ENCODE measurements at regions not wholly inside any gene's neighbourhood (a gene's known extent, or its start where the extent isn't known, plus 50 kb on each side); places are given as distances from the start of the nearest gene placed in this dataset.

DNA sequence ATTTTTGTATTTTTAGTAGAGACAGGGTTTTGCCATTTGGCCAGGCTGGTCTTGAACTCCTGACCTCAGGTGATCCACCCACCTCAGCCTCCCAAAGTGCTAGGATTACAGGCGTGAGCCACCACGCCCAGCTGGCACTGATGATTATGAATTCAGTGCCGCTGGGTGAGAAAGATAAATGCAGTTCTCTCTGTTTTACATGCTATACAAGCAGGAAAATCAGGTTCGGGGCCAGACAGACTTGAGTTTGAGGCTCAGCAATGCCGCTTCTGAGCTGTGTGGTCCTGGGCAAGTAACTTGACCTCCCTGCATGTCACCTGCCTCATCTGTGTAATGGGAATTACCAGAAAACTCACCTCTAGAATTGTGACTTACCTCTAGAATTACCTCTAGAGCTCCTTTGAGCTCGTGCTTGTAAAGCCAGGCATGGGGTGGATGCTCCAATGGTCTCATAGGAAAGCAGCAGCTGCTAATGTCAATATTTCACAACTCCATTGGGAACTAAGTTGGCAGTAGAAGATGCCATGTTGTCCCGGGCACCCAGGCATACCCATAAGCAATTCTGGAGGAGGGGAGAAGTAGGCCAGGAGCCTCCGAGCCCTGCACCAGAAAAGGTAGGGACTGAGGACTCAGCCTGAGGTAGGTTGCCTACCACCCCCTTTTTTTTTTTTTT is 119.8 kb upstream of the SLC25A33 start:
- Mint-ChIP-seq H3K27ac (no peak overlapping the region), H3K27me3 (peaks cover 63% of the 10 kb centered on the region), H3K4me3 (no peak overlapping the region), H3K9me3 (ENCODE audit: low read depth) (no peaks in the 10 kb centered on the region), H3K4me1 (peaks cover 38% of the 10 kb centered on the region), H3K36me3 (no peaks in the 10 kb centered on the region)
- no peak for ATAC-seq
- no peak for DNase-seq
- CTCF ChIA-PET: interaction anchor here (0.8 to 1.1 kb wide), 2 partner anchors 36 to 130 kb away, joined by 3 read pairs; no protein-coding TSS in a partner anchor

DNA sequence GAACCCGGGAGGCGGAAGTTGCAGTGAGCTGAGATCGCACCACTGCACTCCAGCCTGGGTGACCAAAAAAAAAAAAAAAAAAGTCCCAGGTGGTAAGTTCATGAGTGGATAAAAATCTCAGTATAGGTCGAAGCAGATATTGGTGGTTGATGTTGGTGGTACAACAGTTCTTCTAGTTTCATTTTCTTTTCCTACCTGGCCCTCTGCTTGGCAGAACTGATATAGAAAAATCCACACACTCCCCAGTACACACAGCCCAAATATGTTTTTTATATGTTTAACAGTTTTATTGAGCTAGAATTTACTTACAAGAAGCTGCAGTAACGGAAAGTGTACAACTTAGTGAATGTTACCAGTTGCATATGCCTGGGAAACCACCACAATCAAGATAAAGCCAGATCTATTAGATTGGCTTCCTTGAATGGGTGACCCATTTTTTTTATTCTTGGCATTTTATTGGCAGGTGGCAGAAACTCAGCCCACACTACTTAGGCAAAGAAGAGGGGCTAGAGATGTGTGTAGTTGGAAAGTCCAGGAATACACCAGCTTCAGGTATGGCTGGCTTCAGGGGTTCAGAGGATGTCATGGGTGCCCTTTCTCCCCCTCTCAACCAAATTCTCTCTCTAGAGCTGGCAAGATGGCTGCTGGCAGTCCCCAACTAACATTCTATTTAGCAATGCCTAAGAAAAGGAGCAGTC is 118.3 kb upstream of the SLC25A33 start:
- Mint-ChIP-seq H3K9me3 (ENCODE audit: low read depth) (no peaks in the 10 kb centered on the region), H3K27me3 (peaks cover 71% of the 10 kb centered on the region), H3K4me3 (no peak overlapping the region), H3K36me3 (no peaks in the 10 kb centered on the region), H3K4me1 (peaks cover 50% of the 10 kb centered on the region), H3K27ac (no peak overlapping the region)
- CTCF ChIA-PET: interaction anchor here (1.0 kb wide), 2 partner anchors 13 to 70 kb away, joined by 3 to 5 read pairs; no protein-coding TSS in a partner anchor
- DNase-seq (no peak), ATAC-seq (no peak)

DNA sequence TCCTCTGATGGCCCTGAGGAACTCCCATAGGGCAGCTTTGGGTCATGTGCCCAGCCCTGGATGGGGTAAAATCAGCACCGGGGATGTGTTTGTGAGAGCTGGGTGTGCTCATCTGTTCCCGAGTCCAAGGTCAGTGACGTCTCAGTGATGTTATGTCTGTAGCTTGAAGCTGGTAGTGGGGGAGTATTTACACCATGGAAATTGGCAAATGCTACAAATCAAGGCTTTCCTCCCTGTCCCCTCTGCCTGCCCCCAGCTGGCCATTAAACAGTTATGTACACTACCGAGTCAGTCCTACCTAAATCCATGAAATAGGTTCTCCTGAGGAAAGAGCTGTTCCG is 117.8 kb upstream of the SLC25A33 start:
- no peak for DNase-seq
- no peaks in the 10 kb centered on the region for H3K9me3 Mint-ChIP-seq (ENCODE audit: low read depth)
- CTCF ChIA-PET: interaction anchor here (1.0 kb wide), 2 partner anchors 12 to 69 kb away, joined by 3 to 5 read pairs; no protein-coding TSS in a partner anchor
- no peak for ATAC-seq
- H3K27ac Mint-ChIP-seq: no peak overlapping the region
- peaks cover 52% of the 10 kb centered on the region for H3K4me1 Mint-ChIP-seq
- no peaks in the 10 kb centered on the region for H3K36me3 Mint-ChIP-seq
- no peak overlapping the region for H3K4me3 Mint-ChIP-seq
- peaks cover 73% of the 10 kb centered on the region for H3K27me3 Mint-ChIP-seq

DNA sequence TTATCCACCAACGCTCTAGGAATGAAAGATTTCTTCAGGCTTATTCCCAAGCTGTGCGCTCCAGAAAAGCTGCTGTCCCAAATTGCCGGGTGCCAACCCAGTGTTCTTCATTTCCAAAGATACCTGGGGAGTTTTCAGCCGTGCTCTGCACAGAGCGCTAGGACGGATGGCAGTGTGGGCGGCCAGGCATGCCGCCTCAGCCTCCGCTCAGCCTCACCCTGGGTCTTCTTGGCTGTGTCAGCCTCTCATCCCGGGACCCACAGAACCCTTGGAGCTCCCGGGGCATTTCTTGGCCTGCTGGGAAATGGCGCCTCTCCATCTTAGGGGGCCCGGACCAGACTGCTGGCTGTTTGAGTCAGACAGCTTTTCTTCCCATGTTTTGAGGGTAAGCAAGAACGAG is 116.9 kb upstream of the SLC25A33 start:
- Mint-ChIP-seq H3K4me3 (no peak overlapping the region), H3K4me1 (peaks cover 51% of the 10 kb centered on the region), H3K27ac (no peak overlapping the region), H3K27me3 (peaks cover 69% of the 10 kb centered on the region), H3K36me3 (no peaks in the 10 kb centered on the region), H3K9me3 (ENCODE audit: low read depth) (no peaks in the 10 kb centered on the region)
- no peak for ATAC-seq
- CTCF ChIA-PET: interaction anchor here (1.1 to 1.4 kb wide), 2 partner anchors 9 to 33 kb away, joined by 4 to 8 read pairs; no protein-coding TSS in a partner anchor
- no peak for DNase-seq

DNA sequence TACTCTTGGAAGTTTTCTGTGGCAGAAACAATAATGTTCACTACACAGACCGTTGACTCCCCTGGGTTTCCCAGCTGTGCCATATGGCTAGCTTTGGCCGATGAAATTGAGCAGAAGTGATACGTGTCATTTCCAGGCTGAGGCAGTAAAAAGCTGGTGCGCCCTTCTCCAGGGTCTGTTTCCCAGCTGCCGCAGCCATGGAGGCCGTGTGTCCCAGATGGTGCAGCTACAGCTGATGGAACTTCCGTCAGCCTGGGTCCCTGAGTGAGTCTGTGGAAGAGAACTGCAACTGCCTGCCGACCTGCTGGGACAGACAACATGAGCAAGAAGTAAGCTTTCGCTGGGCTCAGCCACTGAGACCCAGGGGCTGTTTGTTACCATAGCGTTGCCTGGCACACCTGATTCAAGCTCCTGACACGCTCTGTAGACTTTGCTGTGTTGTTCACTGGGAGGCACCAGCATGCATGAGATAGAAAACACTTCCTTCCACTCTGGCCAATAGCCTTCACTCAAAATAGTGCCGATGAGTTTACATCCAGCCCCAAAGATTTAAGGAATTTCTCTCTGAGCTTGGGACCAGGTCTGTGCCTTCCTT is 116.3 kb upstream of the SLC25A33 start:
- H3K9me3 Mint-ChIP-seq (ENCODE audit: low read depth): no peaks in the 10 kb centered on the region
- DNase-seq: no peak
- no peak overlapping the region for H3K27ac Mint-ChIP-seq
- H3K36me3 Mint-ChIP-seq: no peaks in the 10 kb centered on the region
- H3K4me1 Mint-ChIP-seq: peaks cover 45% of the 10 kb centered on the region
- H3K27me3 Mint-ChIP-seq: peaks cover 65% of the 10 kb centered on the region
- no peak overlapping the region for H3K4me3 Mint-ChIP-seq
- ATAC-seq: no peak
- CTCF ChIA-PET: interaction anchor here (1.1 to 1.4 kb wide), 2 partner anchors 9 to 32 kb away, joined by 4 to 8 read pairs; no protein-coding TSS in a partner anchor

DNA sequence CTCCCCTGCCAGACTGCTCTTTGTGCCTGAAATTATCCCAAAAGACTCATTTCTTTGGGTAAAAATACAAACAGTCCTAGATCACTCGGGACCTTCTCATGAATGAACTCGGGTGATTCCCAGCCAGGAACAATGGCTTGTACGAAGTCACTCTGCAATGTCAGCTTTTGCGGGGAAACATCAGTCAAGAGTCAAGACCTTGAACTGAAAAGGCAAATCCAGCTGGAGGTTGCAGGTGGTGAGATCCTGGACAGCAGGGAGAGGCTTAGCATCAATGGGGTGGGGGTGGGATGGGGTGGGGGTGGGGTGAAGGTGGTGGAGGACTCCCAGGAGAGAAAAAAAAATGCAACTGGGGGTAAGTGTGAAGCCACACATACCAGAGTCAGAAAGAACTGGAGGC is 115.0 kb upstream of the SLC25A33 start:
- CTCF ChIA-PET: interaction anchor here (0.7 to 1.8 kb wide), 4 partner anchors 9 to 135 kb away, joined by 3 to 7 read pairs (median 4); no protein-coding TSS in a partner anchor
- Mint-ChIP-seq H3K27me3 (peaks cover 62% of the 10 kb centered on the region), H3K4me1 (peaks cover 51% of the 10 kb centered on the region)

DNA sequence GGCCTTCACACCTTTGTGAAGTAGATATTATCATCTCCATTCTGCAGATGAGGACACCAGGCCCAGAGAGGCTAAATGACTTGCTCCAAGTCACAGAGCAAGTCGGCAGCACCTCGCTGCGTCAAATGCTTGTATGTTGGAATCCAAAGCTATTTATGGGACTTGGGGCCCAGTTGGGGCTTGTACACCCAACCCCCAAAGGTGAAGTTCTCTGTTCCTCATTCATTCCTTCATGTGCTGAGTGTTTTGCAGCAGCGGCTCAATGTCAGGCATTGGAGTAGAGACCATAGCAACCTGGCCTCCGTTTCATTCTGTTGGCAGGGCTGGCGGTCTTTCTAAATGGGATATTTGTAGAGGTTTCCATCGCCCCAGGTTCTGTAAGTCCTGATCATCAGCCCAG is 113.4 kb upstream of the SLC25A33 start:
- Mint-ChIP-seq H3K27me3 (peaks cover 54% of the 10 kb centered on the region), H3K4me1 (peaks cover 52% of the 10 kb centered on the region), H3K4me3 (no peak overlapping the region), H3K9me3 (ENCODE audit: low read depth) (no peaks in the 10 kb centered on the region), H3K36me3 (no peaks in the 10 kb centered on the region), H3K27ac (peak overlapping the region; percentile 73)
- CTCF ChIA-PET: interaction anchor here (0.9 to 2.0 kb wide), 6 partner anchors 9 to 159 kb away, joined by 3 to 8 read pairs (median 4); no protein-coding TSS in a partner anchor
- DNase-seq (no peak), ATAC-seq (no peak)

More for the DNA sequence above, 115.0 kb upstream of the SLC25A33 start:
- ATAC-seq (no peak), DNase-seq (no peak)
- H3K4me3 Mint-ChIP-seq: no peak overlapping the region
- no peaks in the 10 kb centered on the region for H3K36me3 Mint-ChIP-seq
- H3K9me3 Mint-ChIP-seq (ENCODE audit: low read depth): no peaks in the 10 kb centered on the region
- H3K27ac Mint-ChIP-seq: no peak overlapping the region

DNA sequence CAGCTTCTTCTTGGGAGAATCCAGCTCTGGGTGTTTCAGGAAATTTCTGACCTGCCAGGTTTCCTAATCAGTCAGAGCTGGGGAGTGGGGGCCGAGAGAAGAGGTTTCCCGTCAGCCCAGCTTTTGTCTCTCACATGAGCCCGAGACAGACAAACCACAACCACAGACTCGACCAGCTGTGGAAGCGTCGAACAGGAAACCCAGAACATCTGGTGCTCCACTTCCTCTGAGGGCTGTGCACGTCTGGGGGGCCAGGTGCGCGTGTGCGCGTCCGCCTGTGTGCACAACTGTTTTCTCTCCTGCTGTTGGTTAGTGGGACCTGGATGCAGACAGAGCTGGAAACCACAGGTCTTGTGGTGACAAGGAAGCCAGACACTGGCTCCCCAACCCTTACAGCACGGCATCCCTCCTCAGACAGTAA is 113.0 kb upstream of the SLC25A33 start:
- DNase-seq: peak; percentile 91
- H3K36me3 Mint-ChIP-seq: no peaks in the 10 kb centered on the region
- peak; percentile 11 for ATAC-seq
- peaks cover 48% of the 10 kb centered on the region for H3K4me1 Mint-ChIP-seq
- CTCF ChIA-PET: interaction anchor here (0.5 to 2.0 kb wide), 6 partner anchors 10 to 434 kb away, joined by 3 to 8 read pairs (median 4); no protein-coding TSS in a partner anchor
- no peaks in the 10 kb centered on the region for H3K9me3 Mint-ChIP-seq (ENCODE audit: low read depth)
- peaks cover 51% of the 10 kb centered on the region for H3K27me3 Mint-ChIP-seq
- peak overlapping the region; percentile 42 for H3K4me3 Mint-ChIP-seq
- peak overlapping the region; percentile 73 for H3K27ac Mint-ChIP-seq

DNA sequence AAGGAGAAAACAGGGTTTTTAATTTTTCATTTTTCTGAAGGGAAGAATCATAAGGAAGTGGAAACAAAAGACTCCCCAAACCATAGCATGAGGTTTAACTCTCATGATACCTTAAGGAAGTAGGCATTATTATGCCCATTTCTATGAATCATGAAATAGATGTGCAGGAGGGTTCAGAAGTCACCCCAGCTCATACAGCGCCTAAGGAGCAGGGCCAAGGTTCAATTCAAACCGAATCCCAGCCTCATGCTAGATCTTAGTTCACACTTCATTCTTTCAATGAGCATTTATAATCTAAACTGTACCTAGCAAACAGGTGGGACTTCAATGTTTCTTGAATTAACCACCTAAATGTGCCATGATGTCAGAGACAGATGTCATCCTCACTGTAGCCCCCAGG is 111.9 kb upstream of the SLC25A33 start:
- ATAC-seq (no peak), DNase-seq (no peak)
- peaks cover 45% of the 10 kb centered on the region for H3K4me1 Mint-ChIP-seq
- H3K4me3 Mint-ChIP-seq: no peak overlapping the region
- CTCF ChIA-PET: interaction anchor here (0.6 to 2.0 kb wide), 4 partner anchors 15 to 160 kb away, joined by 3 to 8 read pairs (median 4); no protein-coding TSS in a partner anchor
- no peak overlapping the region for H3K27ac Mint-ChIP-seq
- H3K36me3 Mint-ChIP-seq: no peaks in the 10 kb centered on the region
- no peaks in the 10 kb centered on the region for H3K9me3 Mint-ChIP-seq (ENCODE audit: low read depth)
- peaks cover 42% of the 10 kb centered on the region for H3K27me3 Mint-ChIP-seq

DNA sequence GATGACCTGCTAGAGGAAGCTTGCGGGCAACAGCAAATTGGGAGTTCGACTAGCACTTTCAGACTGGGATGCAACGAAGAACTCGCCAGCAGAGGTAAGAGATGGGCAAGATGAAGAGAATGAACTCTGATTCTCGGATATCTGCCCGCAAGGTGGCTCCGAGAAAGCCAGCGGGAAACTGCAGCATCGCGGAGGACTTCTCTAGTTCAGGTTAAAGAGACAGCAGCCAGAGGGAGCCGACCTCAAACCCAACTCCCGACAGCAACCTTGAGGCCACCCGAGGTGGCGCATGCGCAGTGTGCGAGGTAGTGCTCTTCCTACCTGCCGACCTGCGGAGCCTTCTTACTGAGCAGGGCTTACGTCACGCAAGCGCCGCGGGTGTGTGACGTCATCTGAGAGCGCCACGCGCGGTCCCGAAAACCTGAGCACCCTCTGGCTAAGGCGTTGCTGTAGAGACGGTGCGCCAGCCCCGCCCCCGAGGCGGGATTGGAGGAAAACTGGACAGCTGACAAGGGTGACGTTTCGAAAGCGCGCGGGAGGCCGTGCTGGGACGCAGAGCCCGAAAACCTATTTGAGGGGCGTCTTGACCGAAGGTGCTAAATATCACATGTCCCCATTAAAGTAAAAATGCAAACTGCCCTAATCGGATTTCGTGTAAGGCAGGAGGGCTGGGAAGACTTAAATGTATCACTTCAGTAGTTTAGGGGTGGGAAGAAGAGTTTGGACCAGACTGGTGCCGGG is 110.5 kb upstream of the SLC25A33 start:
- Mint-ChIP-seq H3K27ac (peak overlapping the region; percentile 94), H3K4me3 (peak overlapping the region; percentile 83), H3K9me3 (ENCODE audit: low read depth) (no peaks in the 10 kb centered on the region), H3K27me3 (peaks cover 33% of the 10 kb centered on the region), H3K36me3 (no peaks in the 10 kb centered on the region), H3K4me1 (peaks cover 45% of the 10 kb centered on the region)
- CTCF ChIA-PET: interaction anchor here (0.9 to 1.6 kb wide), 5 partner anchors 16 to 162 kb away, joined by 3 to 6 read pairs (median 4); no protein-coding TSS in a partner anchor
- ATAC-seq (peak; percentile 95), DNase-seq (peak; percentile 100)

DNA sequence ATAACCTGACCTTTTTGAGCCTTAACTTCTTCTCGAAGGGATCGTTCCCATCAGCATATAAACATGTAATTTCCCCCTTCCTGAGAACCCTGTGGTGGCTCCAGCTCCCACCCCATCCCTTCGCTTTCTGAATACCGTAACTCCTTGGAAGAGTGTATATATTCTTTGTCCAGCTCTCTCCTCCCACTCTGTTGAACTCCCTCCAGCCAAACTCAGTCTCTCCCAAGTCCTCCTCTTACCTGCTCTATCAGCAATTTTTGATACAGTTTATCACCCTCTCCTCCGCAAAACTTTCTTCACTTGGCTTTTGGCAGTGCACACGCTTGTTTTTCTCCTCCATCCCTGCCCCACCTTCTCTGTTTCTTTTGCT is 109.9 kb upstream of the SLC25A33 start:
- Mint-ChIP-seq H3K27me3 (peaks cover 29% of the 10 kb centered on the region), H3K9me3 (ENCODE audit: low read depth) (no peaks in the 10 kb centered on the region), H3K4me3 (peak overlapping the region; percentile 83), H3K27ac (peak overlapping the region; percentile 94), H3K4me1 (peaks cover 45% of the 10 kb centered on the region), H3K36me3 (no peaks in the 10 kb centered on the region)
- CTCF ChIA-PET: interaction anchor here (0.9 to 1.6 kb wide), 6 partner anchors 13 to 162 kb away, joined by 3 to 6 read pairs (median 4); no protein-coding TSS in a partner anchor
- no peak for DNase-seq
- ATAC-seq: no peak

DNA sequence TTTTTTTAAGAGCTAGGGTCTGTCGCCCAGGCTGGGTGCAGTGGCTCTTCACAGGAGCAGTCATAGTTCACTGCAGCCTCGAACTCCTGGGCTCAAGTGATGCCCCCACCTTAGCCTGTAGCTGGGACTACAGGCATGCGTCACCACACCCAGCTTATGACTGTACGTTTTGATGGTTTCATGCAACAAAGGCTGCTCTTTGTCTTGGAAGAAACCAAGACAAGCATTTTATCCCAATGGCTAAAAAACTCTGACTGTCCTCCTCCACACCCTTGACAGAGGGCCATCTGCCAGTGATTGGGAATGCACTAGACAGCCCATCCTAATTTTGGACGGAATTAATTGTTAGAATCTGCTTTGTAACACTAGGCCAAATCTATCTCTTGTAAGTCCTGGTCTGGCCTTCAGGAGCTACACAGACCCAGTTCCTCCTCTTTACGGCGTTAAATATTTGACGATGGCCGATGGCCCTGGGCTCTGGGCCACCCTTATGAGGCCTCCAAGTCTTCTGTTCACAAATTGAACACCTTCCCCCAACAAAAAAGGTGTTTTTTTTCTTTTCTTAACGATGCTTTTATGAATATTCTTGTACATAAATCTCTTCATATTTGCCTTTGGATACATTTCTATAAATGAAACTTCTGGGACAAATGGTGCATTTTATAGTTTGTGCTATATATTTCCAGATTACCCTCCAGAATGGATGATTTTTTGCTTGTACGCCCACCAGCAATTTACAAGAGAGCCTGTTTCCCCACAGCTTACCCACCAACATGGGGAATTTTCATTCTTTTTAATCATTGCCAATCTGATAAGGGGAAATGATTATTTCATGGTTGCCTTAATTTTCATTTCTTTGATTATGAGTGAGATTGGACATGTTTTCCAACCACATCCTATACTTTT is 104.8 kb upstream of the SLC25A33 start:
- DNase-seq (no peak), ATAC-seq (no peak)
- CTCF ChIA-PET: interaction anchor here (1.0 to 2.0 kb wide), 4 partner anchors 10 to 146 kb away, joined by 3 to 5 read pairs (median 4); no protein-coding TSS in a partner anchor
- Mint-ChIP-seq H3K27ac (no peak overlapping the region), H3K27me3 (peaks cover 34% of the 10 kb centered on the region), H3K9me3 (ENCODE audit: low read depth) (no peaks in the 10 kb centered on the region), H3K4me3 (no peak overlapping the region), H3K4me1 (peaks cover 9% of the 10 kb centered on the region), H3K36me3 (no peaks in the 10 kb centered on the region)
